Amniotic stem cell (primary cell): ENCODE measurements at regions not wholly inside any gene's neighbourhood (a gene's known extent, or its start where the extent isn't known, plus 50 kb on each side); places are given as distances from the start of the nearest gene placed in this dataset.

Experiments used
- DNase-seq: peaks from one replicate; lab custom pipeline; 2025; lab: John Stamatoyannopoulos, UW

DNA sequence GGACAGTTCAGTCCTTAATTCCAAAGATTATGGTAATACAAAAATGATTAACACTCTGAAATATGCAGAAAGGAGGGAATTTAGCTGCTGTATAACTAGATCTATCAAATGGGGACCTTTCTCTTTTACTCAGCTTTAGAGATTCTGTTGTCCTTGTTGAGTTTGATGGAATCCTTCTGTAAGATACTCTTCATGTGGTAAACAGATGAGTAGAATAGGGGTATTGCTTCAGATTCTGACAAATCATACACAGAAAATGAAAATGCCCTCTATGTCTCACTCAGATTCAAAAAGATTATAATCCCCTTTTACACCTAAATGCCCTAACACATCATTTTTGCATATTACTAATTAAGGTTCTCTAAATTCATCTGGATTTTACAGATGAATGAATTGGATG lies 50.7 kb downstream of the ARHGAP35 start:
- DNase-seq, result no peak

DNA sequence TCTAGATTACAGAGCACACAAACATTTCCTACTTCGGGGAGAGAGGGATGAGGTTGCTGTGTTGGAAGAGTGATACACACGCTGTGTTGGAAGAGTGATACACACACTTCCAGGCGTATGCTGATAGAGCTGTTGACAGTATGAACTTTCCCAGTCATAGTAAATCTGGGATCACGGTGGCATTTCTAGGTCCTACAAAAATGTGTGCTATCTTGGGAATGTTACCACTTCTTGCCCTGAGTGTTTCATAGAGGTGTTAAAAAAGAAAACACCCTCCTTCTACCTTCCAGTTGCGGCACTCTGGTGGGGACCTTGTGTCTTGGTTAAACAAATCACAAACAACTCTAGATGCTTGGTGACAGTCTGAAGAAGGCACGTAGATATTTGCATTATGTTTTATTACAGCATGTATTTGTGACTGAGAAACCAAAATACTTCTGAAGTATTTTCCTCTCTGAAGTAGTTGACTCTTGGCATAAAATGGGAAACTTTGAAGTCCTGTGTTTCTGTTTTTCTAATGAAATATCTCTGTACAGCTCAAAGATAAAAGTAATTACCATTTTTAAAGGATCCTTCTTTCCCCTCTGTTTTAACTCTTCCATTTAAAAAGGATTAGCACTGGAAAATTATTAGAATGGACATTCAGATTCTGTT lies 52.5 kb downstream of the ARHGAP35 start:
- no peak for DNase-seq

DNA sequence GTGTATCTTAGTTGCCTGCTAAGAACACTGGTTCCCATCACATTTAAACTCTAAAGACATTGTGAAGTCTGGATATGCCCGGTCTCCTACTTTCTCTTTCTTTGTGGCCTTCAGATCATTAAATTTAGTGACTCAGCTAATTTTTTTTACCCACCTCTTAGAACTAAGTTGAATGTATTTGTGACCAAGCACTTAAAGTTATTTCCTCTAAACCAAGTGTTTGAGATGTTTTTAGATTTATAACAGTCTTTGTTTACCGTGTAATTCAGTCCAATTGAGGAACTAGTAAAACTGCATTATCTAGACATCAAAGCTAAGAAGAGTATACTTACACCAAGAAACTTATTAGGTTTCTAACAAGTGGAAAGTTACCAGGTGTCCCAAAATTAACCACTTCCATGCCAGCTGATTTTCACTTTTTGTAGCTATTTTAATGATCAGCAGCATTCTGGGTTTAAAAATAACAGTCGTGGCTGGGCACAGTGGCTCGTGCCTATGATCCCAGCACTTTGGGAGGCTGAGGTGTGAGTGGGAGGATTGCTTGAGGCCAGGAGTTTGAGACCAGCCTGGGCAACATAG lies 53.1 kb downstream of the ARHGAP35 start:
- DNase-seq, result no peak

DNA sequence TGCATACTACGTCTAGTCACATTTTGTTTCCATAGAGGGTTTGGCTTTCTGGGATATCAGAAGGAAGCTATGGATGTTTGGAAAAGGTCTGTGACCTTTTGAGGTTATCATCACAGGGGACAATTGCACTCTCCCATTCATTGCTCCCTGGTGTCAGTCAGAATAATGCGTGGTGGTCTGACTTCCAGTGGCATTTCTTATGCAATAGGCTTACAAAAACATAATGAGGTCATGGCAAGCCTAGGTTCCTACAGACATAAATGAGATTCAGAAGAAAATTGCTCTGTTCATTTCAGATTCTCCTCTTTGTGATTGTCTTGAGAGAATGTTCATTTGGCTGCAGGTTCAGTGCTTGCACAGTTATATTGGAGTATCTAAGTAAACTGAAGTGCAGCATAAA lies 54.6 kb downstream of the ARHGAP35 start:
- DNase-seq, result no peak

DNA sequence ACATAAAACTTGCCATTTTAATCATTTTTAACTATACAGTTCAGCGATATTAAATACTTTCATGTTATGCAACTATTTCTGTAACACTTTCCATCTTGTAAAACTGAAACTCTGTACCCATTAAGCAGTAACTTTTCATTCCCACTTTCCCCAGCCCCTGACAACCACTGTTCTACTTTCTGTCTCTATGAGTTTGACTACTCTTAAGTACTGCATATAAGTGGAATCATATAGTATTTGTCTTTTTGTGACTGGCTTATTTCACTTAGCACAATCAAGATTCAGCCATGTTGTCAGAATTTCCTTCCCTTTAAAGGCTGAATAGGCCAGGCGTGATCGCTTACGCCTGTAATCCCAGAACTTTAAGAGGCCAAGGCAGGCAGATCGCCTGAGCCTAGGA lies 56.2 kb downstream of the ARHGAP35 start:
- no peak for DNase-seq

DNA sequence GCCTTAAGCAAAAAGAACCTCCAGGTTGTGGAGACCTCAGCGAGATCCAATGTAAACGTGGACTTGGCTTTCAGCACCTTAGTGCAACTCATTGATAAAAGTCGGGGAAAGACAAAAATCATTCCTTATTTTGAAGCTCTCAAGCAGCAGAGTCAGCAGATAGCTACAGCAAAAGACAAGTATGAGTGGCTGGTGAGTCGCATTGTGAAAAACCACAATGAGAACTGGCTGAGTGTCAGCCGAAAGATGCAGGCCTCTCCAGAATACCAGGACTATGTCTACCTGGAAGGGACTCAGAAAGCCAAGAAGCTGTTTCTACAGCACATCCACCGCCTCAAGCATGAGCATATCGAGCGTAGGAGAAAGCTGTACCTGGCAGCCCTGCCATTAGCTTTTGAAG lies 58.5 kb downstream of the ARHGAP35 start:
- DNase-seq, result no peak

DNA sequence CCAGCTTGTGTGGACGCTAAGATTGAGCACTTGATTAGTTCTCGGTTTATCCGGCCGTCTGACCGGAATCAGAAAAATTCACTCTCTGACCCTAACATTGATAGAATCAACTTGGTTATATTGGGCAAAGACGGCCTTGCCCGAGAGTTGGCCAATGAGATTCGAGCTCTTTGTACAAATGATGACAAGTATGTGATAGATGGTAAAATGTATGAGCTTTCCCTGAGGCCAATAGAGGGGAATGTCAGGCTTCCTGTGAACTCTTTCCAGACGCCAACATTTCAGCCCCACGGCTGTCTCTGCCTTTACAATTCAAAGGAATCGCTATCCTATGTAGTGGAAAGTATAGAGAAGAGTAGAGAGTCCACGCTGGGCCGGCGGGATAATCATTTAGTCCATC lies 59.6 kb downstream of the ARHGAP35 start:
- no peak for DNase-seq

DNA sequence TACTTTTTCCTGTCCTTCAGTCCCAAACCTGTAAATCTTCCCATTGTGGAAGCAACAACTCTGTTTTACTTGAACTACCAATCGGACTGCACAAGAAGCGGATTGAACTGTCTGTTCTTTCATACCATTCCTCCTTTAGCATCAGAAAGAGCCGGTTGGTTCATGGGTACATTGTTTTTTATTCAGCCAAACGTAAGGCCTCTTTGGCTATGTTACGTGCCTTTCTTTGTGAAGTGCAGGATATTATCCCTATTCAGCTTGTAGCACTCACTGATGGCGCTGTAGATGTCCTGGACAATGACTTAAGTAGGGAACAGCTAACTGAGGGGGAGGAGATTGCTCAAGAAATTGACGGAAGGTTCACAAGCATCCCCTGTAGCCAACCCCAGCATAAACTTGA lies 60.3 kb downstream of the ARHGAP35 start:
- no peak for DNase-seq

DNA sequence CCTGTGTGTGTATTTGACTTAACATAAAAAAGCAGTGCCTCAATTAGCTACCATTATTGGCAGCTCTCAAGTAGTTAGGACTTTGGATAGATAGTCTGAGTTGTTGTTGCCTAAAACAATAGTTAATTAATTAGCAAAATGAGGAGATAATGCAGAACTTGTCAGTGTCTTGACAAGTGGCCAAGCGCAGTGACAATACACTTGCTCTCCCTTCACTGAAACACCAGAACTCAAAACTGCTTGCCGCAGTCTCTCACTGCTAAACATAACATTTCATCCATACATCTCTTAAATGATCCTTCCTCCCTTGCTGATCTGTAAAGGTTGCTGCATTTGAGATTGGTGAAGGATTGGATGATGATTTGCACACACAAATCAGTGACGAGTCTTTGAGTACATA lies 61.7 kb downstream of the ARHGAP35 start:
- no peak for DNase-seq

DNA sequence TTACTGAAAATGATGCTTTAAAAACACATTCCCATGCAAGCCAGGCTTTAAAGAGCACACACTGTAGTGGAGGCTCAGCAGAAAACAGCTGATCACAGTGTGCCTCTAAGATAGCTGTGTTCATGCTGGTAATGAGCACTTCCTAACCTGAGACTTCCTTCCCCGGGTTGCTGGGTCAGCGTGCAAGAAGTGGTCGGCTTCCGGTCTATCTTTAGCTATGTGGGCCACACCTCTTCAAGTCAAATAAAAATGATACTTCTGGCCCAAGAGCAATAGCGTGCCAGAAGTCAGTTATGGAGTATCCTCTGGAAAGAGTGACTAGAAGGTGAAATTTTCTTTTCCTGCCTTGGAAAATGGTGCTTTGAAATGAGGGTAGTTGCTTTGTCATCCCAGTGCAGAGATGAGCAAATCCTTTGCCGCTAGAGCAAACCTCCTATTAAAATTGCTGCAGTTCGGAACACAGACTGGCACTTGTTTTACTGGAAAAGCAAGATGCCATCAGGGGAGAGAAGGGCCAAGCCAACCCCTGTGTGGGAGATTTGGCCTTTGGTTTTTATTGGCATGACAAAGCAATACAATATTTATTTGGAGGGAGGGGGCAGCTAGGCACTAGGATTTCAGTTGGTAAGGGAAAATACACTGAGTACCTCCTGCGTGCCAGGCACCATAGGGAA lies 64.2 kb downstream of the ARHGAP35 start:
- DNase-seq, result no peak

DNA sequence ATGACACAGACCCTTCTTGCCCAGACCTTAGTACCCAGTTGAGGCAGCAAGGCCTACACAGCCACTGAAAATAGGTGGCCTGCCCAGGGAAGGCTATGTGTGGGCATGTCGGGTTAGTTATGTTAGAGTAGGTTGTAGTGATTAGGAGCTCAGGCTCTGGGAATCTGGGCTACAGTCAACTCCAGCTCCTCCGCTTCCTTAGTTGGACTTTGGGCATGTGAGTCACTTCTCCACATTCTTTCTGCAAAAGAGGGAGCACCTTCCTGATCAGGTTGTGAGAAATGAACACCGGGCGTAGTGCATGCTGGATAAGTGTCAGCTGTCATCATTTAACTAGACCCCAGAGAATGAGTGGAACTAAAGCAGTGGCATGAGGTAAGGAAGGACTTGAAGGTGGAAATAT lies 64.8 kb downstream of the ARHGAP35 start:
- no peak for DNase-seq

DNA sequence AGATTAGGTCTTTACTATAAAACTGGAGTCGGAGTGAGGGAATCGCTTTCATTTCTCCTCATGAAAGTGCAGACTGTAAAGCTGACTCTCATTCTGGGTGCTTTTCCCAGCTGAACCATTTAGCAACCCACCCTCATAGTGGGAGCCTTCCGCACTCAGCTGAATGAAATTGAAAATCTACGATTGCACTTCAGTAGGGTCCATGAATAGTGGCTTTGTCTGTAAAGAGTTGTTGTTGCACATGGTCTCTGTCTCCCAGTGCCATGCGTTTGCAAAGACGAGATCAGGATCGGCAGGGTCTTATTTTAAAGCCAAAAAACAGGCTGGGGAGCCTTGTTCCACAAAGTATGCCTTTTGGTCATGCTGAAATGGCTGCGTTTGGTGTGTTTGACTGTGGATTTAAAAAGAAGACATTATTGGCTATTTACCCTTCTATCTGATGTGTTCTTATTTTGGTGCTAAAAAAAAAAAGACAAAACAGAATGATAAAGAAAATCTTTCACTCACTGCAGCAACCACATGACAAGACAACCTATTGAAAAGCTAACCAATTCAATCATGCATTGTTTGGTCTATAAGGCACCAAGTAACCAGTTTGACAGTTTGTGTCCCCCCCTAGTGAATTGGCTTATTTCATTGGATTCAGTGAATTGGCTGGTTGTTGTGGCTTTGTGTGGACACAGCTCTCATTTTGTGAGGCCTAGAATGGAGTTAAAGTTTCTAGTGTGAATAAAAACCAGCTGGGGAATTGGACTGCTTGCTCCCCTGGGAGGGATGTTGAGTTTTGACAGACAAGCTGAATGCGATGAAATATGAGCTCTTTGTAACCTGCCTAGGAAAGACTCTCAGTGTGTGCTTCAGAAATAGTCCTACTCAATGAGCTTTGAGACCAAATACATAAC lies 65.6 kb downstream of the ARHGAP35 start:
- DNase-seq, result no peak

DNA sequence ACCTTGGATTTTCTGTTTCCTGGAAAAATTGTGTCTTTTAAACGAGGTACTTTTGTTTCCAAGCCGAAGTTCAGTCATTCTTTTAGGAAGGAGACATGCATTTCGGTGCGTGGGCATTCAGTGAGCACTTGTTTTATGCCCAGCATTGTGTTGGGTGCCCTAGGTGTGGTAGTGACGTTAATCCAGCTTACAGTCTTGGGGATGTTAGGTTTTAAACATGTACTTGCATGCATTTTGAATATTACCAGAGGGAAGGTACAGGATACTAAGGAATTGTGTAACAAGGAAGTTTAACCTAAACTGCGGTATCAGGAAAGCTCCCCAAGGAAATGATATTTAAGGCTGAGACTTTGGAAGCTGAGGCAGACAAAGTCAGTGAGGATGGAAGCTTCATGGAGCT lies 66.3 kb downstream of the ARHGAP35 start:
- no peak for DNase-seq

DNA sequence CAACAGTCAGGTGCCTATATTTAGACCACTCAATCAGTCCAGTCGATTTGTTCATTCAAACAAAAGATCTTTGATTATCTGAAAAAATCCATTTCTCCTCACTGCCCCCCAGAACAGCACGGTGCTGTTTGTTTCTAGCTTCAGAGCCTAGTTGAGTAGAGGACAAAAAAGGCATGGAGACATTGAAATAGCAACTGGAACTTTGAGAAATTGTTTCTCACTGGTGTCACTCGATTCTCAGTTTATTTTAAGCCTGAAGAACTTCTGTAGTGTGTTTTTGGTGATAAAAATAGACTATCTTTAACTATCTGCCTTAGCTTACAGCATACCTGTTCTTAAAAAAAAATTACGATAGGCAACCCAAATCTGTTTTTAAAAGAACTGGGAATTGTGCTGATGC lies 67.1 kb downstream of the ARHGAP35 start:
- no peak for DNase-seq

DNA sequence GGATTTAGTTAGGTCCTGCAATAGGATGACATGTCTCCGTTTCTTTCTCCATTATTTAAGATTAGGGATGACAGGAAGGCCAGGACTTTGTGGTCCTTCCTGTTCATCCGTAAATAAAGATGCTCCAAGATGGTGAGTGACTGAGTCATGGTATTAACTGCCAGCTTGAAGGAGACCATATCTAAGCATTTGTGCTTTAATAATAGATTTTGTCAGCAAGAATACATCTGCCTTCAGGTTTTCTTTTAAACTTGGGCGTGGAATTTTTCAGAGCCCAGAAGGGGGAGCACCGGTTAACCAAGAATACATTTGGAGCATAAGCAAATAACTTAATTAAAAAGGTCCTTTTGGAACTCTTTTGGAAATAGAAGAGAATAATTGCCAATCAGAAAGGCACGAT lies 68.2 kb downstream of the ARHGAP35 start:
- DNase-seq, result no peak

DNA sequence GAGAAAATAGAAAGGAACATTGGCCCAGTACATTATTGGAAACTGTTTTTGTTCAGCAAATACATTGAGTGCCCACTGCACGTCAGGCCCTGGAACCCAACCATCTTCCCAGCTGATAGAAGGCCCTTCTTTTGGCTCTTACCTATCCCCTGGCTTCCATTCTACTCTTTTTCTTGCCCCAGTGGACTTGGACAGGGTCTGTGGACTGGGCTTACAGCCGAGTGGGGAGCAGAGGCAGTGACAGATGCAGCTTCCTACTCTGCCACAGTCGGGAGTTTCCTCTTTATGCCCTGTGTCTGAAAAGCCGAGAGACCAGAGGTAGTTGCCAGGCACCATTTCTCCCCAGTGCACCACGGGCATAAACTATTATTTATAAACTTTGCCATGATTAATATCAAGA lies 70.4 kb downstream of the ARHGAP35 start:
- no peak for DNase-seq

DNA sequence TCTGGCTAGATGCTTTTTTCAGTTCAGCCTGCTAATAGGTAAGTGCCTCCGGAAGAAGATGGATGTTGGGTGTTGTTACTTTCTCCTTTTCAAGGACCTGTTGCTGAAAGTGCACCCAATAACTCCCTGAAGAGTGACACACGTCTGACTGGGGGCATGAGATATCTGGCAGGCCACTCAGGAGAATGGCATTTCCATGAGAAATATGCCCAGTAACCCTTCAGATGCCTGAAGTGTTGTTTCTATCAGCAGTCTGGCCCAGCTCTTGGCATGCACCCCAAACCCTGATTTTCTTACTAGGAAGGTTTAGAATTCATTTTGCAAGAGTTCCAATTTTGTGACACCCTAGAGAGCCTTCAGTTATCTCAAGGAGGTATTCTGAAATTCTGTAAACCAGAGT lies 71.5 kb downstream of the ARHGAP35 start:
- no peak for DNase-seq

DNA sequence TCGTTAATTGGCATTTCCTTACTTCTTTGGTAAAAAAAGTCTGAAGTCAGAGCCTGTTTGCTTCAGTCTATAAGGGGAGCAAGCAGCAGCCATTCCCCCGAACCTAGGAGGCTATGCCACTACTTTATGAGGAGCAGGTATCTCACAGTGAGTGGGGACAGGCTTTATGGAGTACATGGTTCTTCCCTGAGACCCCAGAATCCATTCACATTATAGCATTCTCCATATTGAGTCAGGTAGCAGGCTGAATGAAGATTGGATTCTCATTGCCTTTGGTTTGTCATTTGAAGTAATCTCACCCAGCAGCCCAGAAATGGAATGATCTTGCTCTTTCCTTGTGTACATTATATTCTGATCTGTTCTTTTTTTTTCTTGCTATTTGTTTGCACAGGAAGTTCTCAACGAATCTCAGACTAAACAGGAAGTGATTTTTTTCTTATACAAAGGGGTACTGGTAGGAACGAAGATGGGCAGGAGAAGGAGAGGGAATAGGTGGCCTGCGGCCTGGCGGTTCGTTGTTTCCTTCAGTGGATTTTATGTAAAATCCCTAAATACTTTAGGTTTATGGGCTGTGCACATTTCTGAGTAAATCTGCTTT lies 74.4 kb downstream of the ARHGAP35 start:
- DNase-seq, result no peak

DNA sequence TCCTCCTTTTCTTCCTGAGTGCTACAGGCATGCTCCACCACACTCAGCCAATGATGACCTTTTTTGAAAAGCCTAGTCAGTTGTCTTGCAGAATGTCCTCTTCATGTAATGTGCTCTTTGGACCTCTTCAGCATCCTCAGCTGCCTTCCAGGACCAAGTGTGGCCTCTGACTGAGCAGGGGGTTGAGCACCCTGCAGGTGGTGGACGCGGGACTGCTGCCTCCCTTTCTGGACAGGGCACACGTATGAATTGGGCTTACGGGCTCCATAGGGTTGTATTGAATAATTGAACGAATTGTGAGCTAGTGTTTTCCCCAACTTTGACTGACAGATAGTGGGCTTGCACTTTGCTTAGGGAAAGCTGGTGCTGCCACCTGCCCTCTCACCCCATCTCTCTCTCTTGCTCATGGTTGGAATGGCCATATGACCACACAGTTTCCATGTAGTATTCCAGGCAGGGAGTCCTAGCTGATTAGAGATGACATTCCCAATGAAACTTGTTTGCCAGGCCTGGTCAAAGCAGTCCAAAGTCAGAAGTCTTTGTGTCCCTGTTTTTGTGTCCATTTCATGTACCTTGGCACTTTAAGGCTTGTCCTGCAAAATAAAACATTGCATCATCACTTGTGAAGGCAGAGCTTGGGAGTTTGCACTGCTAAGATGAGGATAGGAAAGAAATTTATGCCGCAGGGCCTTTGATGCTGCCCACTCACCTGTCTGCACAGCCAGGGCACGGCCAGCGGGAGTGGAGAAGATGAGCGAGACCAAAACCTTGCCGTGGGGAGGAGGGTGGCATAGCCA lies 76.3 kb upstream of the NPAS1 start:
- DNase-seq, result no peak

DNA sequence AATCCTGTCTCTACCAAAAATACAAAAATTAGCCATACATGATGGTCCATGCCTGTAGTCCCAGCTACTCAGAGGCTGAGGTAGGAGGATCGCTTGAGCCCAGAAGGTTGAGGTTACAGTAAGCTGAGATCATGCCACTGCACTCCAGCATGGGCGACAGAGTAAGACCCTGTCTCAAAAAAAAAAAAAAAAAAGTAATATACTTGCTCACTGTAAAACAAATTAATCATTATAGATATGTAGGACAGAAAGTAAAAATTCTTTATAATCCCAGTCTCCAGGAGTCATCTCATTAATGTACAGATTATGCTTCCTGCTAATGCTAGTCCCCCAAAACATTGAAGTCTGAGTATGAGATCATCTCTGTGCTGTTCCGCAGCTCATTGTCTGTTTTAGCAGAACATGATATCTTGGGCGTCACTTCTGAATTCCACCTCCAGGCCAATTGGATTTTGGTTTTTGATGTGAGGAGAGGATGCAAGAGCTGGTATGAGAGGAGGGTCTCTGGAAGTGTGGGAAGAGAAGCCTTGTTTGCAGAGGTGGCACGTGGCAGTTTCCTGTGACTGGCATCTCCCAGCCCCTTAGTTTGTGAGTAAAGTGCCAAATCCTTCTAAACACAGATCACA lies 75.4 kb upstream of the NPAS1 start:
- no peak for DNase-seq
